Upper lobe of right lung (tissue), 1 donor: ENCODE measurements at regions not wholly inside any gene's neighbourhood (a gene's known extent, or its start where the extent isn't known, plus 50 kb on each side); places are given as distances from the start of the nearest gene placed in this dataset.

Experiments
- ATAC-seq: fragments of 200-7000 bp; cut with Tn5 transposase; one replicate; pipeline ENCODE4 v1.9.1; 2020; ENCODE audit warnings: mild to moderate bottlenecking, moderate library complexity
- DNase-seq: peaks from one replicate; pipeline ENCODE4 v3.0.0-alpha.2; 2020
- H3K27ac ChIP-seq: fragments of 200-600 bp; one replicate; pipeline ENCODE4 v1.8.0; 2022
- H3K27me3 ChIP-seq: fragments of 200-600 bp; one replicate; pipeline ENCODE4 v1.8.0; 2022; ENCODE audit warnings: mild to moderate bottlenecking
- H3K36me3 ChIP-seq: fragments of 200-600 bp; one replicate; pipeline ENCODE4 v1.8.0; 2022
- H3K4me1 ChIP-seq: fragments of 200-600 bp; one replicate; pipeline ENCODE4 v1.8.0; 2022
- H3K4me3 ChIP-seq: fragments of 200-600 bp; one replicate; pipeline ENCODE4 v1.8.0; 2022; ENCODE audit warnings: mild to moderate bottlenecking
- H3K9me3 ChIP-seq: fragments of 200-600 bp; one replicate; pipeline ENCODE4 v1.8.0; 2022
- intact Hi-C: fragments of 100-400 bp; cut with DNase I; formaldehyde crosslinking; loops from one replicate; pipeline ENCODE4 v1.11.0; 2022
- TF ChIP-seq, protein P1 (sequence below): fragments of 200-600 bp; IDR thresholded peaks from one replicate; pipeline ENCODE4 v1.8.0; 2022; ENCODE audit warnings: antibody characterized with exemption
- donor health status: DM: no; HTN: yes; CAD: no; lungs with severe emphysema.

GRCh38 chr9:107807183-107807582 lies 317.6 kb upstream of the KLF4 start:
- no peaks in the 10 kb centered on the region for H3K9me3 ChIP-seq
- intact Hi-C loops: no loop called here
- H3K36me3 ChIP-seq: no peaks in the 10 kb centered on the region
- TF ChIP-seq, protein P1, sequence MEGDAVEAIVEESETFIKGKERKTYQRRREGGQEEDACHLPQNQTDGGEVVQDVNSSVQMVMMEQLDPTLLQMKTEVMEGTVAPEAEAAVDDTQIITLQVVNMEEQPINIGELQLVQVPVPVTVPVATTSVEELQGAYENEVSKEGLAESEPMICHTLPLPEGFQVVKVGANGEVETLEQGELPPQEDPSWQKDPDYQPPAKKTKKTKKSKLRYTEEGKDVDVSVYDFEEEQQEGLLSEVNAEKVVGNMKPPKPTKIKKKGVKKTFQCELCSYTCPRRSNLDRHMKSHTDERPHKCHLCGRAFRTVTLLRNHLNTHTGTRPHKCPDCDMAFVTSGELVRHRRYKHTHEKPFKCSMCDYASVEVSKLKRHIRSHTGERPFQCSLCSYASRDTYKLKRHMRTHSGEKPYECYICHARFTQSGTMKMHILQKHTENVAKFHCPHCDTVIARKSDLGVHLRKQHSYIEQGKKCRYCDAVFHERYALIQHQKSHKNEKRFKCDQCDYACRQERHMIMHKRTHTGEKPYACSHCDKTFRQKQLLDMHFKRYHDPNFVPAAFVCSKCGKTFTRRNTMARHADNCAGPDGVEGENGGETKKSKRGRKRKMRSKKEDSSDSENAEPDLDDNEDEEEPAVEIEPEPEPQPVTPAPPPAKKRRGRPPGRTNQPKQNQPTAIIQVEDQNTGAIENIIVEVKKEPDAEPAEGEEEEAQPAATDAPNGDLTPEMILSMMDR: no peak
- H3K27ac ChIP-seq: no peak overlapping the region
- H3K4me3 ChIP-seq: no peak overlapping the region
- H3K4me1 ChIP-seq: no peaks in the 10 kb centered on the region
- no peak for DNase-seq
- no peak for ATAC-seq
- H3K27me3 ChIP-seq: no peaks in the 10 kb centered on the region

- Histone ChIP-seq H3K27ac (no peak overlapping the region), H3K4me3 (no peak overlapping the region), H3K27me3 (no peaks in the 10 kb centered on the region), H3K4me1 (no peaks in the 10 kb centered on the region), H3K36me3 (no peaks in the 10 kb centered on the region), H3K9me3 (no peaks in the 10 kb centered on the region)
- TF ChIP-seq, protein P1: no peak
- intact Hi-C loops: no loop called here
- no peak for DNase-seq
- ATAC-seq: no peak
Measured at GRCh38 chr9:107805201-107805600, 315.6 kb upstream of the KLF4 start.

DNA sequence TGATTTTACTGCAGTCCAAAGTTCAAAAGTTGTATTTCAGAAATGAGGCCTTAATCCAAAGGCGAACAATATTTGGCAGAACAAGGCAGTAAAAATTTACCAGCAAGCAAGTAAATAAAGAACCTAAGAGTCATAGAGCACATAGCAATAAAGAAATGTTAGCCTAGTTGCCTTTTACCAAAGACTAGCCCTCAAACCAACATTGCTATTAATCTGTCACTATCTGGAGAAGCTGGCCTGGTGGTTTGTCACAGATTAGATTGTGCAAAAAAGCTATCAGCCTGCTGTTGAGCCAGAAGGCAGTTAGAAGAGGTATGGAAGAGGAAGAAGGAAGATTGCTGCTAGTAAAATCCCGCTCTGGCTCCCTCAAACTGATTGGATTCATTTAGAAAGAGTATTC lies 304.7 kb upstream of the KLF4 start:
- Histone ChIP-seq H3K27ac (no peak overlapping the region), H3K9me3 (no peaks in the 10 kb centered on the region), H3K4me3 (no peak overlapping the region), H3K27me3 (no peaks in the 10 kb centered on the region), H3K36me3 (no peaks in the 10 kb centered on the region), H3K4me1 (no peaks in the 10 kb centered on the region)
- TF ChIP-seq, protein P1: no peak
- ATAC-seq (peak; percentile 21), DNase-seq (no peak)
- intact Hi-C loops: no loop called here

DNA sequence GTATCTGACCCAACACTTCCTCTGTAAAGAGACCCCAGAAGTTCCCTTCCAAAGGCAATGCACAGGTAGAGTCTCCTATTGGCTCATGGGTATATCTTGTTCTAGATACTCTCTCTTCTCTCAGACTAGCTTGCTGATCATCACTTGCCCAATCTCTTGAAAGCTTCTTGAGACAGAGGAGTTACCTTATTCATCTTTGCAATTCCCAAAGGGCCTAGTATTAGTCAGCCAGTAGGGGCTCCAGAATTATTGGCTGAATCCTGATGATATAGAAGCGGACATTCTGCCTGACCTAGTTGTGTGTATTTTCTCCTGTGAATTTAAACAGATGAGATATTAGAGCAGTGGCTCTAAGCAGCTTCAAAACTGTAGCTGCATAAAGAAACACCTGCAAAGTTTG lies 304.0 kb upstream of the KLF4 start:
- intact Hi-C loops: no loop called here
- TF ChIP-seq, protein P1: no peak
- H3K4me1 ChIP-seq: no peaks in the 10 kb centered on the region
- DNase-seq (no peak), ATAC-seq (no peak)
- H3K9me3 ChIP-seq: no peaks in the 10 kb centered on the region
- H3K4me3 ChIP-seq: no peak overlapping the region
- H3K27ac ChIP-seq: no peak overlapping the region
- no peaks in the 10 kb centered on the region for H3K36me3 ChIP-seq
- H3K27me3 ChIP-seq: no peaks in the 10 kb centered on the region

DNA sequence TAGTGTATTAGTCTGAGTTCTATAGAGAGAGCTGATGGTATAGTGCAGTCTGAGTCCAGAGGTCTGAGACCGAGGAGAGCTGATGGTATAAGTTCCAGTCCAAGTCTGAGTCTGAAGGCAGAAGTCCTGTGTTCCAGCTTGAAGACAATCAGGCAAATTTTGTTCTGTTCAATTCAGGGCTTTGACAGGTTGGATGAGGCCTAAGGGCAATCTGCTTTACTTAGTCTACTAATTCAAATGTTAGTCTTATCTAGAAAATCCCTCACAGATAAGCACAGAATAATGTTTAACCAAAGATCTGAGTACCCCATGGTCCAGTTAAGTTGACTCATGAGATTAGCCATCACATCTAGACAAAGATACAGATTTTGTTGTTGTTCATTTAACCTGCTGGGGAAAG lies 303.0 kb upstream of the KLF4 start:
- intact Hi-C loops: no loop called here
- no peaks in the 10 kb centered on the region for H3K27me3 ChIP-seq
- DNase-seq (no peak), ATAC-seq (no peak)
- H3K4me1 ChIP-seq: no peaks in the 10 kb centered on the region
- no peaks in the 10 kb centered on the region for H3K36me3 ChIP-seq
- TF ChIP-seq, protein P1: no peak
- H3K9me3 ChIP-seq: no peaks in the 10 kb centered on the region
- no peak overlapping the region for H3K4me3 ChIP-seq
- H3K27ac ChIP-seq: no peak overlapping the region

DNA sequence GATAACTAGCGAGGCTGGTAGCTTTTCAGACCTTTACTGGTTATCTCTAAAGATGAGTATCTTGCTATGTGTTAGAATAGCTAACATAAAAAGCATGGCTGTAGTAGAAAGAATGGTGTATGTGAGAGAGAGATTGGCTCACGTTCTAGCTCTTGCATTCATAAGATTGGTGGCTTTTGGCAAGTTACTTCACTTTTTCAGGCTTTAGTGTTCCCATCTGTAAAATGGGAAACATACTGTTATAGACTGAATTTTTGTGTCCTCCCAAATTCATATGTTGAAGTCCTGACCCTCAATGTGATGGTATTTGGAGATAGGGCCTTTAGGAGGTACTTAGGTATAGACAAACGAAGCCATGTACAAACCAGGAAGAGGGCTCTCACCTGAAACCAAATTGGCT lies 302.4 kb upstream of the KLF4 start:
- H3K27me3 ChIP-seq: no peaks in the 10 kb centered on the region
- H3K4me1 ChIP-seq: no peaks in the 10 kb centered on the region
- ATAC-seq (no peak), DNase-seq (no peak)
- no peaks in the 10 kb centered on the region for H3K36me3 ChIP-seq
- TF ChIP-seq, protein P1: no peak
- H3K27ac ChIP-seq: no peak overlapping the region
- H3K9me3 ChIP-seq: no peaks in the 10 kb centered on the region
- intact Hi-C loops: no loop called here
- no peak overlapping the region for H3K4me3 ChIP-seq
